ENCODE measurements at regions not wholly inside any gene's neighbourhood (a gene's known extent, or its start where the extent isn't known, plus 50 kb on each side); places are given as distances from the start of the nearest gene placed in this dataset.

GRCh38 chr12:12007713-12008231 is 63.0 kb upstream of the BCL2L14 start:
- H4K20me1 ChIP-seq (ENCODE audit: insufficient read depth, low read length) = no peaks in the 10 kb centered on the region
- no peaks in the 10 kb centered on the region for H3K36me3 ChIP-seq (replicated peaks in 1 of 2; ENCODE audit: control insufficient read depth in 1 of 2, insufficient read depth in 2 of 2, low read length in 2 of 2)
- peaks cover 47 to 50% of the 10 kb centered on the region in 2 donors for H3K4me1 ChIP-seq (ENCODE audit: control insufficient read depth in 1 of 2, insufficient read depth in 2 of 2, low read length in 2 of 2)
- intact Hi-C loops (cut with micrococcal nuclease) = no loop called here
- Mint-ChIP-seq H3K27ac (peak overlapping the region; percentile 9 to 77 (median 58)), H3K9me3 (peaks cover 0 to 4% (median 0%) of the 10 kb centered on the region in 7 donors), H3K36me3 (no peaks in the 10 kb centered on the region), H3K27me3 (ENCODE audit: low read depth in 3 of 3) (peaks cover 0 to 3% (median 0%) of the 10 kb centered on the region in 3 donors), H3K4me3 (no peak overlapping the region), H3K4me1 (peaks cover 58% of the 10 kb centered on the region)
- no peak overlapping the region for H3K9ac ChIP-seq (ENCODE audit: insufficient read depth, low read length, poor library complexity, severe bottlenecking)
- H3K4me2 ChIP-seq (replicated peaks; ENCODE audit: extremely low read depth, low read length, poor library complexity, severe bottlenecking) = no peak overlapping the region
- no peaks in the 10 kb centered on the region for H3K9me3 ChIP-seq (replicated peaks in 1 of 2; ENCODE audit: control insufficient read depth in 1 of 2, insufficient read depth in 1 of 2, low read length in 2 of 2)
- no peaks in the 10 kb centered on the region for H3K27me3 ChIP-seq (ENCODE audit: control insufficient read depth in 2 of 2, insufficient read depth in 2 of 2, low read length in 2 of 2)
- no peak for TF ChIP-seq CTCF (IDR thresholded peaks at IDR 0.05)
- DNase-seq = no peak
- H3K4me3 ChIP-seq (replicated peaks in 1 of 3; ENCODE audit: low read depth in 2 of 3, low read length in 3 of 3) = no peak overlapping the region
- no peaks in the 10 kb centered on the region for H3K79me2 ChIP-seq (ENCODE audit: insufficient read depth, low read length)
- peak overlapping the region in 1 of 2 donors; percentile 97 for H3K27ac ChIP-seq (ENCODE audit: low read depth in 1 of 2, low read length in 2 of 2)
- 67% methylated on average over 9 of the region's 9 CpGs for WGBS (ENCODE audit: insufficient coverage)
- H2AFZ ChIP-seq (ENCODE audit: insufficient read depth, low read depth, low read length, poor library complexity, severe bottlenecking) = peak overlapping the region; percentile 33

DNA sequence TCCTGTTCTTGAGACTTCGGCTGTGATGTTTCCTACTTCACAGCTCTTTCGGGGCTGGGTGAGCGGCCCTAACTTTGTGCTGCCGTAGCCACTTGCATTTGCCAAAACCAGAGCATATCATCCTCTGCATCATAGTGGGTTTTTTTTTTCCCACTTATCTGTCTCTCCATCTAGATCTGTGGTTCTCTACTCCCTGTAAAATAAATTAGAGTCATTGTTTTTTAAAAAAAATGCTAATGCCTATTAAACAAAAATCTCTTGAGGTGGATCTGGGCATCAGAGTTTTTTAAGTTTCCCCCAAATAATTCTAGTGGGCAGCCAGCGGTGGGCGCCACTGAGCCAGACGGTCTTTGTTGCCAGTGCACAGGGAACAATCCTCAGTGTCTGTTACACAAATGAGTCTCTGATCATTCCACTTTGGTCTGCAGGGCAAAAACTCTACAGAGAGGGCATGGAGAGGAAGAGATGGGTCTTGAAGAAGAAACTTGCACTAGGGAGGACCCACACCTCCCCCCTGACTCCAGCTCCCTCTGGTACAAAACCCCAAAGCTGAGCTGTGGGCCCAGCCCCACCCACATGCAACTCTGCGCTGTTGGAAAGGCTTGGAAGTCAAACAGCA is 62.4 kb upstream of the BCL2L14 start:
- no peaks in the 10 kb centered on the region for H3K27me3 ChIP-seq (ENCODE audit: control insufficient read depth in 2 of 2, insufficient read depth in 2 of 2, low read length in 2 of 2)
- Mint-ChIP-seq H3K27me3 (ENCODE audit: low read depth in 3 of 3) (peaks cover 0 to 3% (median 0%) of the 10 kb centered on the region in 3 donors), H3K27ac (peak overlapping the region; percentile 46 to 98 (median 82)), H3K4me3 (no peak overlapping the region), H3K4me1 (peaks cover 60% of the 10 kb centered on the region), H3K36me3 (no peaks in the 10 kb centered on the region), H3K9me3 (peaks cover 0 to 4% (median 0%) of the 10 kb centered on the region in 7 donors)
- H3K4me3 ChIP-seq (replicated peaks in 1 of 3; ENCODE audit: low read depth in 2 of 3, low read length in 3 of 3) = no peak overlapping the region
- peak; percentile 48 for TF ChIP-seq CTCF (IDR thresholded peaks at IDR 0.05)
- no peaks in the 10 kb centered on the region for H4K20me1 ChIP-seq (ENCODE audit: insufficient read depth, low read length)
- no peaks in the 10 kb centered on the region for H3K36me3 ChIP-seq (replicated peaks in 1 of 2; ENCODE audit: control insufficient read depth in 1 of 2, insufficient read depth in 2 of 2, low read length in 2 of 2)
- intact Hi-C loops (cut with micrococcal nuclease) = no loop called here
- peak overlapping the region; percentile 81 to 97 for H3K27ac ChIP-seq (ENCODE audit: low read depth in 1 of 2, low read length in 2 of 2)
- no peak overlapping the region for H3K9ac ChIP-seq (ENCODE audit: insufficient read depth, low read length, poor library complexity, severe bottlenecking)
- no CpG with 5 or more reads among the region's 8 CpGs for WGBS (ENCODE audit: insufficient coverage)
- no peaks in the 10 kb centered on the region for H3K9me3 ChIP-seq (replicated peaks in 1 of 2; ENCODE audit: control insufficient read depth in 1 of 2, insufficient read depth in 1 of 2, low read length in 2 of 2)
- no peak overlapping the region for H3K4me2 ChIP-seq (replicated peaks; ENCODE audit: extremely low read depth, low read length, poor library complexity, severe bottlenecking)
- peaks cover 47 to 50% of the 10 kb centered on the region in 2 donors for H3K4me1 ChIP-seq (ENCODE audit: control insufficient read depth in 1 of 2, insufficient read depth in 2 of 2, low read length in 2 of 2)
- no peaks in the 10 kb centered on the region for H3K79me2 ChIP-seq (ENCODE audit: insufficient read depth, low read length)
- DNase-seq = peak in 1 of 3 donors; percentile 15
- H2AFZ ChIP-seq (ENCODE audit: insufficient read depth, low read depth, low read length, poor library complexity, severe bottlenecking) = peak overlapping the region; percentile 33
